ENCODE measurements at regions not wholly inside any gene's neighbourhood (a gene's known extent, or its start where the extent isn't known, plus 50 kb on each side); places are given as distances from the start of the nearest gene placed in this dataset.
A peak's percentile ranks its signal among the peaks of the same experiment; 100 is the strongest.

DNA sequence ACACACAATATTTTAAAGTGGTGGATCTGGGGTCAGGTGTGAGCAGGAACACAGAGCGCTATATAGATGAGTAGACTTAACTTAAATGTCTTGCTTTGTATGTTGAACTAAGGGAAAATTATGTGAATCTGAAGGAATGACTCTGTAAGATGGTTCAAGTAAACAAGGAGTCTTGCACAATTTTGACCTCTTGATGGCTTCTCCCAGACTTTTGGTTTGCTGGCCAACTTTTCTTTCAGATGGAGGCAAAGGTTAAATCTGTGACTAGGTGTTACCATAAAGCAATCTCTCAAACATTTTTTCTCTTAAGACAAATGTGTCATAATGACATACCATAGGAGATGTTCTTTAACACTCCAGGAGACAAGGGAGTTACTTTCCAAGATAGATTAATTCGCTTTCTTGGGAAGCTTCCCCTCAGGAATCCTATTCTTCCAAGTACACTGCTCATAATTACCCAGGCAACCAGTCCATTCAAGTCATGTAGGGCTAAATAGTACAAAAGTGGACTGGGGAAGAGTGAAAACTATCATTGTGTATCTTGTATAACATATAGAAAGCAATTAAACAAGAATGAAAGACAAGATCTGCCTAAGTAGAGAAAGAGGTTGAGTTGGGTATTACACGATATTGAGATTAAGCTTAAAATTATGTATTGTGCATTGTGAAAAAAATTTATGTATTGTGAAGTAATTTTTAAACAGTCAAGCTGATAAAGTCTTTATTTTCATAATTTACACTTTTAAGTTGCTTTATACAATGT is 60.3 kb upstream of the SLC27A6 start:
- DNase-seq, result no peak

DNA sequence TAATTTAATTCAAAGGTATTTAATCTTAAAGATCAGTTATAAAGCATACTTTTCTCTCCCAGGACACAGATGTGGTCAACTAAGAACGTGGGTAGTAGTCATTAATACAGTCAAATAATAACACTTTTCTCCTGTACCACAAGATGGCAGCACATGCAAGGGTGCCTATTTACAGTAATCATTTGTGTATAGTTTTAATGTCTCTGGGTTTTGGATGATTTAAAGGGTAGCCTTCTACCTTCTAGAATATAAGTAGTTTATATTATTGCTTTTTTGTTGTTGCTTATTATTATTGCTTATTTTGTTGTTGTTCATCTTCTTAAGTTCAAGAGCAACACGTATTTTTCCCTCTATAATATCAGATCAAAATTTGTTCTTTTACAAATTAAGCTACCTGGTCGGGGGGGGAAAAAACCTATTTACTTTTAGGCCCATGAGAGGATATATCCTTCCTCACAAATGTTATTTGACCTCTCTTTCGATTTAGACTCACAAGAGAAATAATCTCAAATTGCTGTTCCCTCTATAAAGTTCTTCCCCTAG is 59.6 kb upstream of the SLC27A6 start:
- peak; percentile 86 for DNase-seq

DNA sequence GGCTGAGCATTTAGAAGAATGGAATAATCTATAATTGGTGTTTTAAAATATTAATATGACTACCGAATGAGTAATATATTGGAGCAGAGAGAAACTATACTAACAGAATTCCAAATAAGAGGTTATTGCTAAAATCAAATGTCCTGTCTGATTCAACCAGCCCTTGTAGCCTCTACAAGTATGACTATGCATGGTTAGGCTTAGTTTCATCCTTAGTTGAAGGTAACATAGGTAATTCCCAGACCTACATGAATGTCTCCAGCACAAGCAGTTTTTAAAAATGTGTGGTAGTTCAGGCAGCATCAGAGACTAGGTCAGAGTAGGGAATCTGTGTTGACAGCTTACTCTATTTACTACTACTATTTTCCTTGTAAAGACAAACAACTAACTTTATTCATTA is 51.7 kb upstream of the SLC27A6 start:
- no peak for DNase-seq
